ENCODE measurements at regions not wholly inside any gene's neighbourhood (a gene's known extent, or its start where the extent isn't known, plus 50 kb on each side); places are given as distances from the start of the nearest gene placed in this dataset.

GRCh38 chr3:103349760-103350159 lies 914.9 kb downstream of the ZPLD1 start:
- H3K4me1 ChIP-seq (ENCODE audit: insufficient read depth, low read length), result no peaks in the 10 kb centered on the region

GRCh38 chr3:103365467-103365866 lies 930.7 kb downstream of the ZPLD1 start:
- DNase-seq (no peak), ATAC-seq (ENCODE audit: poor library complexity) (no peak)
- H3K36me3 ChIP-seq (ENCODE audit: insufficient read depth, low read length), result no peaks in the 10 kb centered on the region
- no peak overlapping the region for H3K4me3 Mint-ChIP-seq
- no peaks in the 10 kb centered on the region for H3K36me3 Mint-ChIP-seq (ENCODE audit: low read depth)
- CTCF ChIA-PET, result no interaction called here
- no peaks in the 10 kb centered on the region for H3K27me3 ChIP-seq (ENCODE audit: control insufficient read depth in 1 of 2, insufficient read depth in 2 of 2, low read length in 2 of 2)
- no peaks in the 10 kb centered on the region for H3K9me3 ChIP-seq (ENCODE audit: control insufficient read depth in 1 of 2, insufficient read depth in 1 of 2, low read length in 2 of 2)
- H3K27ac Mint-ChIP-seq, result no peak overlapping the region
- no peak for TF ChIP-seq CTCF (IDR thresholded peaks at IDR 0.05)
- peaks cover 5% of the 10 kb centered on the region for H3K9me3 Mint-ChIP-seq
- H3K4me1 Mint-ChIP-seq (ENCODE audit: low read depth), result no peaks in the 10 kb centered on the region
- H3K27ac ChIP-seq (ENCODE audit: low read depth in 1 of 2, low read length in 2 of 2), result no peak overlapping the region
- intact Hi-C loops (cut with DNase I, micrococcal nuclease), result no loop called here
- no peak overlapping the region for H3K4me3 ChIP-seq (ENCODE audit: low read length)
- H3K4me1 ChIP-seq (ENCODE audit: insufficient read depth, low read length), result no peaks in the 10 kb centered on the region
- H3K27me3 Mint-ChIP-seq, result no peaks in the 10 kb centered on the region
- POLR2A ChIA-PET, result no interaction called here

More at GRCh38 chr3:103349760-103350159, 914.9 kb downstream of the ZPLD1 start:
- Histone ChIP-seq H3K36me3 (ENCODE audit: insufficient read depth, low read length) (no peaks in the 10 kb centered on the region), H3K27ac (ENCODE audit: low read depth in 1 of 2, low read length in 2 of 2) (no peak overlapping the region), H3K27me3 (ENCODE audit: control insufficient read depth in 1 of 2, insufficient read depth in 2 of 2, low read length in 2 of 2) (no peaks in the 10 kb centered on the region), H3K4me3 (ENCODE audit: low read length) (no peak overlapping the region), H3K9me3 (ENCODE audit: control insufficient read depth in 1 of 2, insufficient read depth in 1 of 2, low read length in 2 of 2) (peaks cover 0 to 4% of the 10 kb centered on the region in 2 experiments)
- H3K27ac Mint-ChIP-seq, result no peak overlapping the region
- H3K36me3 Mint-ChIP-seq (ENCODE audit: low read depth), result no peaks in the 10 kb centered on the region
- ChIA-PET POLR2A (no interaction called here), CTCF (no interaction called here)
- ATAC-seq (ENCODE audit: poor library complexity) (no peak), DNase-seq (no peak)
- TF ChIP-seq CTCF (IDR thresholded peaks at IDR 0.05), result no peak
- no peaks in the 10 kb centered on the region for H3K27me3 Mint-ChIP-seq
- H3K4me3 Mint-ChIP-seq, result no peak overlapping the region
- no peaks in the 10 kb centered on the region for H3K9me3 Mint-ChIP-seq
- no peaks in the 10 kb centered on the region for H3K4me1 Mint-ChIP-seq (ENCODE audit: low read depth)
- intact Hi-C loops (cut with DNase I, micrococcal nuclease), result no loop called here

- DNase-seq (no peak), ATAC-seq (ENCODE audit: poor library complexity) (no peak)
- Histone ChIP-seq H3K36me3 (ENCODE audit: insufficient read depth, low read length) (no peaks in the 10 kb centered on the region), H3K27ac (ENCODE audit: low read depth in 1 of 2, low read length in 2 of 2) (no peak overlapping the region), H3K9me3 (ENCODE audit: control insufficient read depth in 1 of 2, insufficient read depth in 1 of 2, low read length in 2 of 2) (no peaks in the 10 kb centered on the region), H3K4me3 (ENCODE audit: low read length) (no peak overlapping the region), H3K4me1 (ENCODE audit: insufficient read depth, low read length) (no peaks in the 10 kb centered on the region), H3K27me3 (ENCODE audit: control insufficient read depth in 1 of 2, insufficient read depth in 2 of 2, low read length in 2 of 2) (no peaks in the 10 kb centered on the region)
- H3K27me3 Mint-ChIP-seq, result no peaks in the 10 kb centered on the region
- peaks cover 3% of the 10 kb centered on the region for H3K9me3 Mint-ChIP-seq
- H3K36me3 Mint-ChIP-seq (ENCODE audit: low read depth), result no peaks in the 10 kb centered on the region
- intact Hi-C loops (cut with DNase I, micrococcal nuclease), result no loop called here
- no peaks in the 10 kb centered on the region for H3K4me1 Mint-ChIP-seq (ENCODE audit: low read depth)
- no peak overlapping the region for H3K27ac Mint-ChIP-seq
- no peak for TF ChIP-seq CTCF (IDR thresholded peaks at IDR 0.05)
- H3K4me3 Mint-ChIP-seq, result no peak overlapping the region
- POLR2A ChIA-PET, result no interaction called here
- CTCF ChIA-PET, result no interaction called here
These were observed 932.7 kb downstream of the ZPLD1 start for GRCh38 chr3:103367481-103367880.
